H9 (cell line): ENCODE measurements at regions not wholly inside any gene's neighbourhood (a gene's known extent, or its start where the extent isn't known, plus 50 kb on each side); places are given as distances from the start of the nearest gene placed in this dataset.

Experiments used
- DNase-seq: peaks from one replicate; pipeline ENCODE4 v3.0.0-alpha.2; 2017
- H2AFZ ChIP-seq: one replicate; pipeline ENCODE4 v1.6.1; 2013; ENCODE audit warnings: mild to moderate bottlenecking, low read length, control low read depth, moderate library complexity
- H2AK5ac ChIP-seq: 2 replicates; pipeline ENCODE4 v1.6.1; 2013; ENCODE audit warnings: low read length, control low read depth, mixed read lengths; ENCODE audit not compliant: insufficient read length
- H2BK120ac ChIP-seq: one replicate; pipeline ENCODE4 v1.6.1; 2013; ENCODE audit warnings: low read depth, mild to moderate bottlenecking, low read length, control low read depth, inconsistent platforms; ENCODE audit not compliant: poor library complexity, severe bottlenecking
- H2BK12ac ChIP-seq: 2 replicates; pipeline ENCODE4 v1.6.1; 2013; ENCODE audit warnings: low read length, control low read depth, mixed read lengths, low read depth; ENCODE audit not compliant: insufficient read length
- H2BK15ac ChIP-seq: 2 replicates; pipeline ENCODE4 v1.6.1; 2013; ENCODE audit warnings: low read depth, low read length, control low read depth
- H2BK20ac ChIP-seq: one replicate; pipeline ENCODE4 v1.6.1; 2013; ENCODE audit warnings: low read depth, mild to moderate bottlenecking, low read length, control low read depth, inconsistent platforms; ENCODE audit not compliant: poor library complexity, severe bottlenecking
- H2BK5ac ChIP-seq: 2 replicates; pipeline ENCODE4 v1.6.1; 2013; ENCODE audit warnings: low read length, control low read depth, mixed read lengths; ENCODE audit not compliant: insufficient read length
- H3K14ac ChIP-seq: 2 replicates; pipeline ENCODE4 v1.6.1; 2013; ENCODE audit warnings: low read length, control low read depth; ENCODE audit not compliant: insufficient read depth
- H3K18ac ChIP-seq: 2 replicates; pipeline ENCODE4 v1.6.1; 2013; ENCODE audit warnings: low read depth, mild to moderate bottlenecking, mixed read lengths, low read length, control low read depth; ENCODE audit not compliant: insufficient read length
- H3K23ac ChIP-seq: 2 replicates; pipeline ENCODE4 v1.6.1; 2013; ENCODE audit warnings: low read length, control low read depth, mixed read lengths, low read depth; ENCODE audit not compliant: insufficient read length
- H3K23me2 ChIP-seq: 2 replicates; pipeline ENCODE4 v1.6.1; 2013; ENCODE audit warnings: low read depth, mild to moderate bottlenecking, mixed read lengths, low read length, control low read depth; ENCODE audit not compliant: insufficient read length, poor library complexity, severe bottlenecking
- H3K27ac ChIP-seq: 2 replicates; pipeline ENCODE4 v1.5.1; 2013; ENCODE audit warnings: low read length, control low read depth, mixed read lengths, low read depth; ENCODE audit not compliant: insufficient read length
- H3K27me3 ChIP-seq: 2 replicates; pipeline ENCODE4 v1.6.1; 2013; ENCODE audit warnings: low read length, control low read depth, inconsistent platforms; ENCODE audit not compliant: insufficient read depth
- H3K4ac ChIP-seq: 2 replicates; pipeline ENCODE4 v1.6.1; 2013; ENCODE audit warnings: low read depth, mild to moderate bottlenecking, control low read depth, inconsistent platforms, low read length, moderate library complexity
- H3K4me1 ChIP-seq: 2 replicates; pipeline ENCODE4 v1.6.1; 2013; ENCODE audit warnings: low read length, control low read depth, inconsistent platforms; ENCODE audit not compliant: insufficient read depth
- H3K4me2 ChIP-seq: 2 replicates; pipeline ENCODE4 v1.6.1; 2013; ENCODE audit warnings: low read length, control low read depth, mixed read lengths; ENCODE audit not compliant: insufficient read length, insufficient read depth
- H3K56ac ChIP-seq: 2 replicates; pipeline ENCODE4 v1.6.1; 2013; ENCODE audit warnings: low read depth, mild to moderate bottlenecking, mixed read lengths, low read length, control low read depth; ENCODE audit not compliant: insufficient read length
- H3K79me1 ChIP-seq: 2 replicates; pipeline ENCODE4 v1.6.1; 2013; ENCODE audit warnings: low read depth, mild to moderate bottlenecking, moderate library complexity, low read length, control low read depth, inconsistent platforms; ENCODE audit not compliant: insufficient read depth, poor library complexity, severe bottlenecking
- H3K79me2 ChIP-seq: 2 replicates; pipeline ENCODE4 v1.6.1; 2013; ENCODE audit warnings: low read length, control low read depth, inconsistent platforms; ENCODE audit not compliant: insufficient read depth
- H3K9ac ChIP-seq: 2 replicates; pipeline ENCODE4 v1.6.1; 2013; ENCODE audit warnings: low read length, control low read depth, mixed read lengths; ENCODE audit not compliant: insufficient read length; ENCODE audit errors: extremely low read depth
- H3K9me3 ChIP-seq: one replicate; pipeline ENCODE4 v1.6.1; 2013; ENCODE audit warnings: low read depth, low read length, inconsistent platforms; ENCODE audit not compliant: control insufficient read depth
- H3T11ph ChIP-seq: one replicate; pipeline ENCODE4 v1.6.1; 2013; ENCODE audit warnings: mild to moderate bottlenecking, low read length, control low read depth, inconsistent platforms
- H4K20me1 ChIP-seq: one replicate; pipeline ENCODE4 v1.6.1; 2013; ENCODE audit not compliant: control insufficient read depth, insufficient read length, insufficient read depth
- H4K5ac ChIP-seq: 2 replicates; pipeline ENCODE4 v1.6.1; 2013; ENCODE audit warnings: low read depth, mild to moderate bottlenecking, mixed read lengths, low read length, control low read depth; ENCODE audit not compliant: insufficient read length
- H4K8ac ChIP-seq: replicated peaks from 2 replicates; pipeline ENCODE4 v1.6.1; 2013; ENCODE audit warnings: low read length, control low read depth, mixed read lengths, low read depth; ENCODE audit not compliant: insufficient read length
- H4K91ac ChIP-seq: 2 replicates; pipeline ENCODE4 v1.6.1; 2013; ENCODE audit warnings: low read depth, mild to moderate bottlenecking, moderate library complexity, mixed read lengths, low read length, control low read depth; ENCODE audit not compliant: insufficient read length
- H3K27ac Mint-ChIP-seq, 3 experiments: 2 replicates in 2 of 3; 3 replicates in 1 of 3; pipeline ENCODE4 v1.8.0; 2020 to 2021; ENCODE audit warnings: mixed read lengths in 3 of 3, mild to moderate bottlenecking in 1 of 3, moderate library complexity in 1 of 3
- H3K27me3 Mint-ChIP-seq: 2 replicates; pipeline ENCODE4 v1.8.0; 2021; ENCODE audit warnings: low read depth, mild to moderate bottlenecking, moderate library complexity, mixed read lengths
- H3K36me3 Mint-ChIP-seq, 3 experiments: 2 replicates in 2 of 3; 3 replicates in 1 of 3; pipeline ENCODE4 v1.8.0; 2020 to 2021; ENCODE audit warnings: low read depth in 3 of 3, mixed read lengths in 3 of 3; ENCODE audit not compliant: insufficient read depth in 1 of 3
- H3K4me1 Mint-ChIP-seq, 2 experiments: 2 replicates each; pipeline ENCODE4 v1.8.0; 2020; ENCODE audit warnings: mixed read lengths in 2 of 2
- H3K4me3 Mint-ChIP-seq, 2 experiments: 2 replicates in 1 of 2; 3 replicates in 1 of 2; pipeline ENCODE4 v1.8.0; 2020 to 2021; ENCODE audit warnings: mild to moderate bottlenecking in 2 of 2, mixed read lengths in 2 of 2, moderate library complexity in 1 of 2
- H3K9me3 Mint-ChIP-seq, 2 experiments: 2 replicates in 1 of 2; 3 replicates in 1 of 2; pipeline ENCODE4 v1.8.0; 2020; ENCODE audit warnings: mild to moderate bottlenecking in 2 of 2, mixed read lengths in 2 of 2, moderate library complexity in 1 of 2
- WGBS: extraction: QIAGEN DNeasy Blood & Tissue Kit; methylation state at CpG from one replicate; pipeline ENCODE4 v1.1.7; 2013; ENCODE audit warnings: missing lambda C conversion rate, low lambda C conversion rate, mixed read lengths; ENCODE audit not compliant: insufficient read length; ENCODE audit errors: extremely low coverage; 5-methylcytosine and 5-hydroxymethylcytosine counted together
- TF ChIP-seq, protein P1 (sequence below): fragments of 200-600 bp; sonication (generic); conservative IDR thresholded peaks from 3 replicates; pipeline ENCODE4 v1.8.0; 2021; ENCODE audit warnings: antibody characterized with exemption, mild to moderate bottlenecking

DNA sequence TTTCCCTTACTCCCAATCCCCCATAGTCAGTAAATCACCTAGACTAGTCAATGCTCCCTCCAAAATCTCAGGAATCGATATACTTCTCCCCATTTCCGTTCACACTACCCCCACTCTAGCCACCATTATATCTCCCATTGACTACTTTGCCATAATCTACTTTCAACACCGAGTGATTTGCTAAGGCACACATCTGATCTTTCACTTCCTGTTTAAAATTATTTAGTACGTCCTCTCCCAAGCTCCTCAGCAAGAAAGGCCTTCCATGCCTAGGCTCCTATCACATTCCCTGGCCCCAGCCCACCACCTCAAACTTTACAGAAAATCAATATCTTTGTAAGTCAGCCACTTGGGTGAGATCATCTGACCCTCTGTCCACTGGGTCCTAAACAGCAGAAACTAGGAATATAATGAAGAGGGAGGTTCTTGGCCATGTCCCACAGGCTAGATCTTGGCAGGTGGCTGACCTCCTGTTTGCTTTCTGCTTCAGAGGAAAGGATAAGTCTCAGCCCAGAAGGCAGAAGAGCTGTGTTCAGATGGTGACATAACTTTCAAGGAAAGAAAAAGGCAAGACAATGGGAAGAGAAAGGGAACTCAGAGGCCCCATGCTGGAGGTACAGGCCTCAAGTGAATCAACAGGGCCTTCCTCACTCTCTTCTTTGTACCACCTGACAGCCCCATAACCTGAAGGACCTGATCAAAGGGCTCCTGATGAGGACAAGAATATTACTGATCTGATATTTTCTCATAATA, 103.0 kb downstream of the RPL22L1 start:
- H3K4me2 ChIP-seq, result no peak overlapping the region
- H3K4me1 ChIP-seq, result no peaks in the 10 kb centered on the region; the same call in 1 of the 2 replicates
- no peak overlapping the region for H3K56ac ChIP-seq
- H3K9ac ChIP-seq, result no peak overlapping the region
- H2BK120ac ChIP-seq, result no peak overlapping the region
- H3K27ac ChIP-seq, result no peak overlapping the region
- H3K27me3 ChIP-seq, result no peaks in the 10 kb centered on the region
- H4K8ac ChIP-seq, result no peak overlapping the region
- H4K20me1 ChIP-seq, result no peaks in the 10 kb centered on the region
- no peak overlapping the region for H2BK15ac ChIP-seq
- no peak overlapping the region for H3T11ph ChIP-seq
- no peak overlapping the region for H2BK12ac ChIP-seq
- no peak overlapping the region; a peak in 1 of 7 replicates for H3K27ac Mint-ChIP-seq
- no peak for DNase-seq
- no peaks in the 10 kb centered on the region for H3K36me3 Mint-ChIP-seq
- H2BK20ac ChIP-seq, result no peak overlapping the region
- H3K23me2 ChIP-seq, result no peaks in the 10 kb centered on the region
- H3K79me1 ChIP-seq, result no peaks in the 10 kb centered on the region
- H3K4me1 Mint-ChIP-seq, result peaks cover 9 to 11% of the 10 kb centered on the region in 2 experiments
- H3K9me3 ChIP-seq, result no peaks in the 10 kb centered on the region
- H3K23ac ChIP-seq, result no peak overlapping the region
- no peaks in the 10 kb centered on the region; the same call in 1 of the 2 replicates for H3K27me3 Mint-ChIP-seq
- H2AK5ac ChIP-seq, result no peak overlapping the region
- no peaks in the 10 kb centered on the region for H3K9me3 Mint-ChIP-seq
- H3K14ac ChIP-seq, result no peak overlapping the region
- H4K91ac ChIP-seq, result no peak overlapping the region
- H4K5ac ChIP-seq, result no peak overlapping the region
- H3K4me3 Mint-ChIP-seq, result no peak overlapping the region
- H3K4ac ChIP-seq, result no peak overlapping the region
- TF ChIP-seq, protein P1, sequence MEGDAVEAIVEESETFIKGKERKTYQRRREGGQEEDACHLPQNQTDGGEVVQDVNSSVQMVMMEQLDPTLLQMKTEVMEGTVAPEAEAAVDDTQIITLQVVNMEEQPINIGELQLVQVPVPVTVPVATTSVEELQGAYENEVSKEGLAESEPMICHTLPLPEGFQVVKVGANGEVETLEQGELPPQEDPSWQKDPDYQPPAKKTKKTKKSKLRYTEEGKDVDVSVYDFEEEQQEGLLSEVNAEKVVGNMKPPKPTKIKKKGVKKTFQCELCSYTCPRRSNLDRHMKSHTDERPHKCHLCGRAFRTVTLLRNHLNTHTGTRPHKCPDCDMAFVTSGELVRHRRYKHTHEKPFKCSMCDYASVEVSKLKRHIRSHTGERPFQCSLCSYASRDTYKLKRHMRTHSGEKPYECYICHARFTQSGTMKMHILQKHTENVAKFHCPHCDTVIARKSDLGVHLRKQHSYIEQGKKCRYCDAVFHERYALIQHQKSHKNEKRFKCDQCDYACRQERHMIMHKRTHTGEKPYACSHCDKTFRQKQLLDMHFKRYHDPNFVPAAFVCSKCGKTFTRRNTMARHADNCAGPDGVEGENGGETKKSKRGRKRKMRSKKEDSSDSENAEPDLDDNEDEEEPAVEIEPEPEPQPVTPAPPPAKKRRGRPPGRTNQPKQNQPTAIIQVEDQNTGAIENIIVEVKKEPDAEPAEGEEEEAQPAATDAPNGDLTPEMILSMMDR, result no peak
- WGBS, result 100% methylated on average over 2 of the region's 4 CpGs
- H3K79me2 ChIP-seq, result no peaks in the 10 kb centered on the region
- no peak overlapping the region for H2BK5ac ChIP-seq
- H2AFZ ChIP-seq, result no peak overlapping the region
- H3K18ac ChIP-seq, result no peak overlapping the region
